Lung (tissue), 11 donors: ENCODE measurements at regions not wholly inside any gene's neighbourhood (a gene's known extent, or its start where the extent isn't known, plus 50 kb on each side); places are given as distances from the start of the nearest gene placed in this dataset.
"Not testable (repeated sequence)": the region's sequence is repeated elsewhere in the genome, so short reads cannot be mapped to it uniquely, and the experiment has no call there.

Source experiments
- ATAC-seq: fragments of 200-7000 bp; cut with Tn5 transposase; one replicate; pipeline ENCODE4 v1.9.1; 2020; ENCODE audit warnings: moderate number of reproducible peaks; ENCODE audit not compliant: insufficient read depth, low FRiP score
- DNase-seq, 3 donors: peaks; one replicate each; pipeline ENCODE4 v3.0.0-alpha.2; 2013 to 2017
- H3K27ac ChIP-seq, 2 donors: one replicate each; pipeline ENCODE4 v1.5.1; 2013; ENCODE audit warnings: mild to moderate bottlenecking in 2 of 2, moderate library complexity in 2 of 2, control low read depth in 1 of 2, inconsistent platforms in 1 of 2, low read depth in 1 of 2, low read length in 1 of 2
- H3K27me3 ChIP-seq, 3 donors: one replicate each; pipeline ENCODE4 v1.5.1; 2013; ENCODE audit warnings: low read length in 2 of 3; ENCODE audit not compliant: control insufficient read depth in 3 of 3, insufficient read depth in 3 of 3
- H3K36me3 ChIP-seq, 4 donors: one replicate each; pipeline ENCODE4 v1.5.1; 2013; ENCODE audit warnings: low read length in 4 of 4, mild to moderate bottlenecking in 1 of 4, moderate library complexity in 1 of 4; ENCODE audit not compliant: control insufficient read depth in 4 of 4, insufficient read depth in 4 of 4
- H3K4me1 ChIP-seq, 5 donors: one replicate each; pipeline ENCODE4 v1.5.1; 2013; ENCODE audit warnings: low read length in 5 of 5, mild to moderate bottlenecking in 2 of 5, moderate library complexity in 1 of 5; ENCODE audit not compliant: control insufficient read depth in 5 of 5, insufficient read depth in 5 of 5
- H3K4me3 ChIP-seq: one replicate; pipeline ENCODE4 v1.5.1; 2013; ENCODE audit warnings: mild to moderate bottlenecking, control low read depth, moderate library complexity
- H3K9ac ChIP-seq, 2 donors: one replicate each; pipeline ENCODE4 v1.5.1; 2013; ENCODE audit warnings: low read length in 2 of 2, control low read depth in 1 of 2; ENCODE audit not compliant: insufficient read depth in 1 of 2
- H3K9me3 ChIP-seq, 4 donors: one replicate each; pipeline ENCODE4 v1.5.1; 2013; ENCODE audit warnings: low read length in 3 of 4, mild to moderate bottlenecking in 1 of 4, moderate library complexity in 1 of 4; ENCODE audit not compliant: control insufficient read depth in 4 of 4, insufficient read depth in 3 of 4
- WGBS, 2 donors: extraction: QIAGEN DNeasy Blood & Tissue Kit; methylation state at CpG; one replicate each; pipeline ENCODE4 v1.1.7; 2013; 5-methylcytosine and 5-hydroxymethylcytosine counted together
- TF ChIP-seq, protein P1 (sequence below): IDR thresholded peaks from 2 replicates; pipeline ENCODE4 v1.5.1; 2012; ENCODE audit warnings: mild to moderate bottlenecking; ENCODE audit errors: control extremely low read depth, extremely low read depth
- donor health status: control.
- donor health status: control.
- donor health status: Bipolar disorder and iron deficiency.
- donor health status: healthy.
- donor health status: DM: yes; HTN: yes; CAD: no.

GRCh38 chr20:29452186-29452585, 1805.3 kb upstream of the DEFB115 start:
- TF ChIP-seq, protein P1, sequence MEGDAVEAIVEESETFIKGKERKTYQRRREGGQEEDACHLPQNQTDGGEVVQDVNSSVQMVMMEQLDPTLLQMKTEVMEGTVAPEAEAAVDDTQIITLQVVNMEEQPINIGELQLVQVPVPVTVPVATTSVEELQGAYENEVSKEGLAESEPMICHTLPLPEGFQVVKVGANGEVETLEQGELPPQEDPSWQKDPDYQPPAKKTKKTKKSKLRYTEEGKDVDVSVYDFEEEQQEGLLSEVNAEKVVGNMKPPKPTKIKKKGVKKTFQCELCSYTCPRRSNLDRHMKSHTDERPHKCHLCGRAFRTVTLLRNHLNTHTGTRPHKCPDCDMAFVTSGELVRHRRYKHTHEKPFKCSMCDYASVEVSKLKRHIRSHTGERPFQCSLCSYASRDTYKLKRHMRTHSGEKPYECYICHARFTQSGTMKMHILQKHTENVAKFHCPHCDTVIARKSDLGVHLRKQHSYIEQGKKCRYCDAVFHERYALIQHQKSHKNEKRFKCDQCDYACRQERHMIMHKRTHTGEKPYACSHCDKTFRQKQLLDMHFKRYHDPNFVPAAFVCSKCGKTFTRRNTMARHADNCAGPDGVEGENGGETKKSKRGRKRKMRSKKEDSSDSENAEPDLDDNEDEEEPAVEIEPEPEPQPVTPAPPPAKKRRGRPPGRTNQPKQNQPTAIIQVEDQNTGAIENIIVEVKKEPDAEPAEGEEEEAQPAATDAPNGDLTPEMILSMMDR: no peak
- Histone ChIP-seq H3K9ac (no peak overlapping the region), H3K4me3 (no peak overlapping the region), H3K36me3 (no peaks in the 10 kb centered on the region), H3K4me1 (no peaks in the 10 kb centered on the region), H3K27me3 (no peaks in the 10 kb centered on the region), H3K9me3 (peaks cover 0 to 15% (median 7%) of the 10 kb centered on the region in 4 donors), H3K27ac (no peak overlapping the region)
- DNase-seq (no peak), ATAC-seq (no peak)
- WGBS, 2 donors: 61 to 75% methylated on average over 8 of the region's 8 CpGs

- ATAC-seq, H3K4me1 ChIP-seq, H3K27me3 ChIP-seq, H3K27ac ChIP-seq, DNase-seq, H3K36me3 ChIP-seq, H3K4me3 ChIP-seq, H3K9ac ChIP-seq: not testable (repeated sequence)
- 49 to 58% methylated on average over 7 of the region's 7 CpGs for WGBS, 2 donors
- H3K9me3 ChIP-seq: peaks cover 0 to 12% (median 2%) of the 10 kb centered on the region in 4 donors
These were observed 1800.3 kb upstream of the DEFB115 start for GRCh38 chr20:29456987-29457693.

- DNase-seq: no peak
- Histone ChIP-seq H3K27me3 (no peaks in the 10 kb centered on the region), H3K4me1 (no peaks in the 10 kb centered on the region), H3K36me3 (no peaks in the 10 kb centered on the region), H3K27ac (no peak overlapping the region), H3K9ac (no peak overlapping the region), H3K9me3 (no peaks in the 10 kb centered on the region), H3K4me3 (no peak overlapping the region)
- TF ChIP-seq, protein P1: no peak
- WGBS, 2 donors: 58 to 60% methylated on average over 3 of the region's 3 CpGs
- no peak for ATAC-seq
These were observed 1784.9 kb upstream of the DEFB115 start for GRCh38 chr20:29472606-29473005.

GRCh38 chr20:29492840-29493239, 1764.6 kb upstream of the DEFB115 start:
- not testable (repeated sequence) for H3K27ac ChIP-seq, H3K9ac ChIP-seq, ATAC-seq, H3K36me3 ChIP-seq, DNase-seq, H3K4me1 ChIP-seq, H3K27me3 ChIP-seq, H3K4me3 ChIP-seq
- WGBS, 2 donors: 72 to 82% methylated on average over 4 of the region's 4 CpGs
- H3K9me3 ChIP-seq: peaks cover 0 to 11% (median 2%) of the 10 kb centered on the region in 4 donors

DNA sequence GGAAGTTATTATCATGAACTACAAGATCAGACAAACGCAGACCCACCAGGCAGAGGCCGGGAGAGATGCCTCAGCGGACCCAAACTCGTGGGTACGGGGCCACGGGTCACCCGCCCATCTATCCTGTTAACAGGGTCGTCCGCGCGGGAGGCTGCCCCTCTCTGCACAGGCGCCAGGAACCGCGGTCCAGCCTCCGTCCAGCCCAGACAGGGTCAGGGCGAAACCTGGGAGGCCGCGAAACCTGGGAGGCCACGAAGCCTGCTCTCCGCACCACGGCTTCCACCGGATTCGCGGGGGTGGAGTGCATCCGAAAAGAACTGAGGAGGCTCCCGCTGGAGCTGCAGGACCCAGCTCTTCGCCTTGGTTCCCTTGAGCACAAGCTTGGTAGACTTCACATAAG, 1760.7 kb upstream of the DEFB115 start:
- H3K4me1 ChIP-seq, ATAC-seq, H3K4me3 ChIP-seq, H3K36me3 ChIP-seq, H3K9ac ChIP-seq, H3K27me3 ChIP-seq, H3K27ac ChIP-seq, DNase-seq: not testable (repeated sequence)
- 32 to 40% methylated on average over 25 to 27 of the region's 27 CpGs for WGBS, 2 donors
- peaks cover 0 to 14% (median 6%) of the 10 kb centered on the region in 4 donors for H3K9me3 ChIP-seq
